ENCODE measurements at regions not wholly inside any gene's neighbourhood (a gene's known extent, or its start where the extent isn't known, plus 50 kb on each side); places are given as distances from the start of the nearest gene placed in this dataset.

GRCh38 chr4:81659051-81659450 is 187.3 kb upstream of the RASGEF1B start:
- no peak overlapping the region for H3K4me3 ChIP-seq (ENCODE audit: low read depth, low read length, poor library complexity, severe bottlenecking)
- H2AFZ ChIP-seq (ENCODE audit: low read length), result no peak overlapping the region
- H3K9me3 ChIP-seq (ENCODE audit: low read length), result no peaks in the 10 kb centered on the region
- no peaks in the 10 kb centered on the region for H3F3A ChIP-seq (ENCODE audit: insufficient read depth, low read length)
- no peak for TF ChIP-seq EZH2 (IDR thresholded peaks at IDR 0.05; ENCODE audit: borderline replicate concordance, low read length)
- TF ChIP-seq, protein P1, sequence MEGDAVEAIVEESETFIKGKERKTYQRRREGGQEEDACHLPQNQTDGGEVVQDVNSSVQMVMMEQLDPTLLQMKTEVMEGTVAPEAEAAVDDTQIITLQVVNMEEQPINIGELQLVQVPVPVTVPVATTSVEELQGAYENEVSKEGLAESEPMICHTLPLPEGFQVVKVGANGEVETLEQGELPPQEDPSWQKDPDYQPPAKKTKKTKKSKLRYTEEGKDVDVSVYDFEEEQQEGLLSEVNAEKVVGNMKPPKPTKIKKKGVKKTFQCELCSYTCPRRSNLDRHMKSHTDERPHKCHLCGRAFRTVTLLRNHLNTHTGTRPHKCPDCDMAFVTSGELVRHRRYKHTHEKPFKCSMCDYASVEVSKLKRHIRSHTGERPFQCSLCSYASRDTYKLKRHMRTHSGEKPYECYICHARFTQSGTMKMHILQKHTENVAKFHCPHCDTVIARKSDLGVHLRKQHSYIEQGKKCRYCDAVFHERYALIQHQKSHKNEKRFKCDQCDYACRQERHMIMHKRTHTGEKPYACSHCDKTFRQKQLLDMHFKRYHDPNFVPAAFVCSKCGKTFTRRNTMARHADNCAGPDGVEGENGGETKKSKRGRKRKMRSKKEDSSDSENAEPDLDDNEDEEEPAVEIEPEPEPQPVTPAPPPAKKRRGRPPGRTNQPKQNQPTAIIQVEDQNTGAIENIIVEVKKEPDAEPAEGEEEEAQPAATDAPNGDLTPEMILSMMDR (IDR thresholded peaks at IDR 0.05; ENCODE audit: low read length), result no peak
- H3K27ac ChIP-seq (ENCODE audit: low read depth, low read length, poor library complexity, severe bottlenecking), result no peak overlapping the region
- no peaks in the 10 kb centered on the region for H3K79me2 ChIP-seq (ENCODE audit: insufficient read depth, low read length)
- no peak overlapping the region for H3K9ac ChIP-seq (ENCODE audit: low read length)
- no peaks in the 10 kb centered on the region for H3K4me1 ChIP-seq (ENCODE audit: insufficient read depth, low read length, severe bottlenecking)
- no peaks in the 10 kb centered on the region for H3K36me3 ChIP-seq (ENCODE audit: insufficient read depth, low read length)
- H3K4me2 ChIP-seq (ENCODE audit: low read length), result no peak overlapping the region
- no peaks in the 10 kb centered on the region for H3K27me3 ChIP-seq (ENCODE audit: insufficient read depth, low read length)
- no peaks in the 10 kb centered on the region for H3K9me2 ChIP-seq (ENCODE audit: low read depth, low read length)
- no peaks in the 10 kb centered on the region for H4K20me1 ChIP-seq (ENCODE audit: insufficient read depth, low read length)

GRCh38 chr4:81652069-81652478 is 180.4 kb upstream of the RASGEF1B start:
- Histone ChIP-seq H3K4me2 (ENCODE audit: low read length) (peak overlapping the region; percentile 7; the same call in 1 of the 2 replicates), H2AFZ (ENCODE audit: low read length) (no peak overlapping the region), H3K9ac (ENCODE audit: low read length) (no peak overlapping the region)

GRCh38 chr4:81651243-81651899 is 179.7 kb upstream of the RASGEF1B start:
- Histone ChIP-seq H3K4me1 (ENCODE audit: insufficient read depth, low read length, severe bottlenecking) (peaks cover 73% of the 10 kb centered on the region), H3K27me3 (ENCODE audit: insufficient read depth, low read length) (no peaks in the 10 kb centered on the region), H3K27ac (ENCODE audit: low read depth, low read length, poor library complexity, severe bottlenecking) (peak overlapping the region; percentile 90), H3K79me2 (ENCODE audit: insufficient read depth, low read length) (no peaks in the 10 kb centered on the region), H3K9me3 (ENCODE audit: low read length) (no peaks in the 10 kb centered on the region), H3K4me2 (ENCODE audit: low read length) (peak overlapping the region; percentile 56), H3K36me3 (ENCODE audit: insufficient read depth, low read length) (no peaks in the 10 kb centered on the region), H2AFZ (ENCODE audit: low read length) (peak overlapping the region; percentile 23; the same call in 1 of the 2 replicates), H3K4me3 (ENCODE audit: low read depth, low read length, poor library complexity, severe bottlenecking) (peak overlapping the region; percentile 4), H3K9ac (ENCODE audit: low read length) (peak overlapping the region; percentile 46), H3K9me2 (ENCODE audit: low read depth, low read length) (no peaks in the 10 kb centered on the region), H4K20me1 (ENCODE audit: insufficient read depth, low read length) (no peaks in the 10 kb centered on the region), H3F3A (ENCODE audit: insufficient read depth, low read length) (0 out of 2 replicates have a peak, but pooled peaks cover 6% of the 10 kb centered on the region)
- TF ChIP-seq EZH2 (IDR thresholded peaks at IDR 0.05; ENCODE audit: borderline replicate concordance, low read length), result no peak
- TF ChIP-seq, protein P1 (IDR thresholded peaks at IDR 0.05; ENCODE audit: low read length), result no peak

More at GRCh38 chr4:81652069-81652478, 180.4 kb upstream of the RASGEF1B start:
- no peaks in the 10 kb centered on the region for H3K9me3 ChIP-seq (ENCODE audit: low read length)
- H3K27me3 ChIP-seq (ENCODE audit: insufficient read depth, low read length), result no peaks in the 10 kb centered on the region
- no peaks in the 10 kb centered on the region for H4K20me1 ChIP-seq (ENCODE audit: insufficient read depth, low read length)
- no peak for TF ChIP-seq EZH2 (IDR thresholded peaks at IDR 0.05; ENCODE audit: borderline replicate concordance, low read length)
- TF ChIP-seq, protein P1 (IDR thresholded peaks at IDR 0.05; ENCODE audit: low read length), result no peak
- H3K36me3 ChIP-seq (ENCODE audit: insufficient read depth, low read length), result no peaks in the 10 kb centered on the region
- H3K9me2 ChIP-seq (ENCODE audit: low read depth, low read length), result no peaks in the 10 kb centered on the region
- H3K27ac ChIP-seq (ENCODE audit: low read depth, low read length, poor library complexity, severe bottlenecking), result peak overlapping the region; percentile 90
- H3K79me2 ChIP-seq (ENCODE audit: insufficient read depth, low read length), result no peaks in the 10 kb centered on the region
- H3K4me1 ChIP-seq (ENCODE audit: insufficient read depth, low read length, severe bottlenecking), result peaks cover 68% of the 10 kb centered on the region
- H3K4me3 ChIP-seq (ENCODE audit: low read depth, low read length, poor library complexity, severe bottlenecking), result no peak overlapping the region
- 0 out of 2 replicates have a peak, but pooled peaks cover 6% of the 10 kb centered on the region for H3F3A ChIP-seq (ENCODE audit: insufficient read depth, low read length)

Data from OCI-LY1 (cell line).